Stimulated activated CD8-positive, alpha-beta memory T cell treated with anti-CD3 and anti-CD28 coated beads, Interleukin-12 subunit alpha, Interleukin-12 subunit beta, amount 100 ng/mL, for 1 hour (primary cell): ENCODE measurements at regions not wholly inside any gene's neighbourhood (a gene's known extent, or its start where the extent isn't known, plus 50 kb on each side); places are given as distances from the start of the nearest gene placed in this dataset.

Experiments
- DNase-seq: peaks from one replicate; pipeline ENCODE4 v3.0.0-alpha.2; 2020; ENCODE audit warnings: low read depth

DNA sequence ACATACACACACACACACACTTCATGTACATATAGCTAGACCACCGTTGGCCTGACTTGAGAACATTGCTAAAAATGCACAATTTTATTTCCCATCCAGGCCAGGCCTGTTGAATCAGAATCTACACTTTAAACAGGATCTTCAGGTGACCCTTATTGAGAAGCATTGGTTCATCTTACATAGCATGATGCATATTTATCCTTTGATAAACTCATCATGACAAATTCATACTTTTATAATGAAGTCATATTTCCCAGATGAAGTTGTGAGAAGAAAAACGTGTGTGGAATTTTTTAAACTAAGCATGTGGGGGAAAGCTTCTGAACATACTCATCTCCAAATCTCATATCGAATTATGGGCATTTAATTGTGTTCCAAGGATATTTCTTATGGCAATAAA is 877.7 kb downstream of the MRPL39 start:
- no peak for DNase-seq

DNA sequence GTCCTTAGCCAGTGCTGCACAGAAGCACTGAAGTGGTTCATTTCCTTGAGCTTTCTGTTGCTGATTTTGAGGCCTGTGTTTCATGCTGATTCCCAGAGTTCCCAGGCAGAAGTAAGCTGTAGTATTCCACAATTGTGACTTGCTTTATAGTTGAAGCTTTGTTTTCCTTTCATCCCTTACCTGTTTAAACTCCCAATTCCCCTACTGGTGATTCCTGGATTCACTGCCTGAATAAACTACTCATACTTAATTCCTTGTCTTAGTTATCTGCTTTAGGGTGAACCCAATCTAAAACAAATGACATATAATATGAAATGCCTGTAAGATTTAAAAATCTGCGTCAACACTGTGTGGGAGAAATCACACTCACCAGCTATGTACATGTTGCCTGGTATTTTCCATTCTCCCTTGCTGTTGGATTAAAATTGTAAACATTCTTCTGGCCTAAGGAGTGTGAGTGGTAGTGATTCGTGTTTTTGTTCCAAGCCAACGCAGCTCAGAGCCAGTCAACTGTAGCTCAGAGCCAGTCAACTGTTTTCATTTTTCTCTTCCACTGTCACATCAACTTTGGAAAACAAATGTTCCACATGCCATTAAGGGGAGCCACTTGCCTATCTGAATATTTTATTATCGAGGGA is 879.4 kb downstream of the MRPL39 start:
- no peak for DNase-seq

DNA sequence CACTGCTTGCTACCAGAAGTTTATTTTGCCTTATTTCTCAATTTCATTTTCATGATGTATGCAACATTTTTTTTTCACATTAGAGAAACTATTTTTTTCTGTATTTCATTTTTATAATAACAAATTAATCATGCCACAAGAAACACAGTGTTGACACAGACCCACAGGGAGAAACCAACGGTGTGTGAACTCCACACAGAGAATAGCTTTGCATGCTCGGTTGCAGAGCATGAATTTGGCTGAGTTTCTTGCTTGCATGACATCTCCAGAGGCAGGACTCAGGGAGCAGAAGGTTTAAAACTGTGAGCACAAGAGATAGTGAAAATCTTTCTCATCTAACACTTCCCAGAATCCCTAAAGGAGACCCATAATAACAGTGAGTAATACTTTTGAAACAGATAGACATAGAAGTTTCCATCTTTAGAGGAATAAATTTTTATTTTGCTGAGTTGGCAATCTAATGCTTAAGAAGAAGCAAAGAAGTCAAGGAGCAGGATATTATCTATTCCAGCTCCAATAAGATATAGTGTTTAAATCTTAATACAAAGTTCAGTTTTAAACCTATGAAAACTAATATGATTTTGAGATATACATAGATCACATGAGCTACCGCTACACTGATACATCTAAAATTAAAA is 890.9 kb downstream of the MRPL39 start:
- DNase-seq = no peak

DNA sequence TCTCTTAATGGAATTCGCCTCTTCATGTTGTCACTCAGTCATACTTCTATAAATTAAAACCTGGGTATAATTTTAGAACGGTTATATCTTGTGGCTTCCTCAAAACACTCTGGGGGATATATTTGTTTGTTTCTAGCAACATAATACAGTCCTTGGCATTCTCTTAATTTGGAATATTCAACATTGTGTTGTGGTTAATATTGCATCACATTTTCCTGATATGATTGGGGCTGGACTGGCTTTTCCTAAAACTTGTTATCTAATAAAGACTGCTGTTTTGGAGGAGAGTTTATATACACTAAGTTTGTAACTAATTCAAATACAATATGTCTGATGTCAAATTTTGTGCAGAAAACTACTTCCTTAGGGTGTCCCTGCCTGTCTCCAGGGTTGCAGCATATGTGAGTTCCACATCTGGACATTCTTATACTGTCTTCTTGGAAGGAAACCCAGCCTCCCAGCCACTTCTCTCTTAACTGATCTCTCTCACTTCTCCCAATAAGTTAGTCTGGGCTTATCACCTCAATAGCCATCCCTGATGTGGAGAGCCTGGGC is 892.6 kb downstream of the MRPL39 start:
- no peak for DNase-seq

DNA sequence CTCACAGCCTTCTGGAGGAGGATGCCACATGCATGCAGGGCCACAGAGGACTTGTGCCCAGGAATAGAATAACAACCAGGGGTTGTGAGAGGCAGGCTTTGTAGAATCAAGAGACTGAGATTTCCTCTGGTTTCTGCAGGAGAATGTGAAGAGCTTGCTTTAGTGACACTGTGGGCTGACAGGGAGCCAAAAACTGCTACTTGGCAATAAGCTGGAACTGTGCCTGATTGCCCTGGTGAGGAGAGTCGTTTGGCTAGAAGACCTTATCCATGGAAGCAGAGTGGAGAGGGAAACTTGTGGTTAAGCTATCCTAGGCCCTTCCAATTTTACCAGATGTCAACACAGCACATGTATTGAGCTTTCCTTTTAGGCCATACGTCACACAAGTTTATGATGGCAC is 902.1 kb downstream of the MRPL39 start:
- DNase-seq = no peak

DNA sequence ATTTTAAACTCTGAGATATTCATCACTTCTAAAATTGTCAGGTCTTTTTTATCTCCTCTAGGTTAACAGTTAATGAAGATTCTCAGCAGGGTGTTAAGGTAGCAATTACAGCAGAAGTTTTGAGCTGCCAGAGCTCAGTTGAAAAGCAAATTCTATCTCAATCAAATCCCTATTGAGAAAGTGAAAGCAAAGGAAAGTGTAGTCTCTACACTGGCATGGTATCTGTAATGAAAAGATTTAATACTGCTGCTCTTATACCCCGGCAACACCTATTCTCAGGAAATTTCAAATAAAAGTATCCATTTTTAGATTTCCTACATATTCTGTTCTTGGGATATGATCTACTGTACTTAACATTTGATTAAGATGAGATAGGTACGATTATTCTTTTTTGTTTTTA is 913.5 kb downstream of the MRPL39 start:
- DNase-seq = no peak

DNA sequence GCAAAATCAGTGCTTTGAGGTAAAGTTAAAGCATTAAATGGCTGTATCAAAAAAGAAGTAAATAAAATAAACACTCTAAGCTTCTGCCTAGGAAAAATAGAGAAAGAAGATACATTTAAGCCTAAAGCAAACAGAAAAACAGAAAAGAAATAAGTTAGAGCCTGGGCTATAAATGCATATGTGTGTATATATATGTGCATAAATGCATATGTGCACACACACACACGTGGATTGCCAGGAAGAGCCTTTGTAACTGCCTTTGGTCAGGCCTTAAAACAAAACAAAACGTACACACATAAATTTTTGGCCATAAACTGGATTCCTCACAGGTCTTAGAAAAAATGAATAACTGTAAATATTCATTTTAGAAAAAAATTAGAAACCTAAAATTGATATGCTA is 925.8 kb downstream of the MRPL39 start:
- no peak for DNase-seq

DNA sequence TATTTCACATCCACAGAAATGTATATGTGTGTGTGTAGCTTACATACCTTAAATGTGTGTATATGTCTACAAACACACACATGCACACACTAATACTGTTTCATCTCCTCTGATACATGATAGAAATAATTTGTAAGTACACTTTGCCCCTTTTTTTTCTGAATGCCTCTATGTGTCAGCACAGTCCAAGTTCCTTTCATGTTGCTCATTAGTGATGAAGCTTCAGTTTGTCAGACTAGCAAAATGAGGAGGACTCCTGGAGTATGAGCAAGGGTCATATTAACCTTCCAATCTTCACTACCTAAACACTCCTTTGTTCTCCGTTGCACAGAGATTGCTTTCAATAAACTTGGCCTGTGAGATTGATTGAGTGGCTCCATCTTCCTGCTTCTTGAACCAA is 935.4 kb downstream of the MRPL39 start:
- DNase-seq = no peak

DNA sequence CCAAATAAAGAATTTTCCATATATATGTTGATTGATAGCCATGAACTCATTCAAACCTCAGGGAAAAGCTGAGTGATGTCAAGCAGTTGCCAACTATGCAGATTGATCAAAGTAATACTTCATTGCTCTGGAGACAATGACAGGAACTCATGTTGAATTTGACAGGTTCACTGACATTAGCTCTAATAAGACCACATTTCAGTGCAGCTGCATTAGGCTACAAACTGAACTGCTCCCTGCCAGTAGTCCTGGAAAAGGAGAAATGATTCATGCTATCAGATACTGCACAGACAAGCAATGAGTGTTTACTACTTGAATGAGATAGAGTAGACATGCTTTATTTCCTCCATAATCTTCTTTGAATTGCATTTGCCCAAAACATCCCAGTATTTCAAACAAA is 948.4 kb downstream of the MRPL39 start:
- DNase-seq = no peak

DNA sequence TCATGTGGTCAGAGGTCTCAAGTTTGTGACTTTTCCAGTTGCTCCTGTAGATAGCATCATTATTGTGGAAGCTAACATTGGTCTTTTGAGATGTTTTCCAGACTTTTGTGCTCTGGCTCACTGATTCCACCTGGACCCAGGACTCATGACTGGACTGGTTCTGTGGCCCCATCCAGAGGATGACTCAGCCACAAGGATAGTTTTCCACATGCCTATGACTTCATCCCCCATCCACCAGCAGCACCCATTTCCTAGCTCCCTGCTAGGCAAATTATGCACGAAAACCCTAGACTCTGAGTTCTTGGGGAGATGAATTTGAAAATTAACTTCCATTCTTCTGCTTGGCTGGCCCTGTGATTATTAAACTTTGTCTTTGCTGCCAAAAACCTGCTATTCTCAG is 949.3 kb downstream of the MRPL39 start:
- DNase-seq = no peak

DNA sequence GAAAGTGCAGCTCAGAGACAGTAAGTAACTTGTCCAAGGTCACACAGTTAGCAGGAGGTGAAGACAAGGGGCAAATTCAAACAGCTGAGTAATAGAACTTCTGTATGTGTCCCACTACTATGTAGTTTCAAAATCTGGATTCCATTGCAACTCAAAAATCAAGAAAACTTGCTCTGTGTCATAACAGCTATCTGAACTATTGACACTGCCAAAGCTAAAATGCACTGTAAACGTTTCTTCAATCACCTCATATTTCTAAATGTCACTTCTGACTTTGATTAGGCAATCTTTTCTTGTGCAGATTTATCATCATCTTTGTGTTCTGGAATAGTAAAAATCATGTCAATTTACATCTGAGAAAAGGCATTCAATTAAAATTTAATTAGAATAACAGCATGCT is 957.6 kb downstream of the MRPL39 start:
- DNase-seq = no peak

DNA sequence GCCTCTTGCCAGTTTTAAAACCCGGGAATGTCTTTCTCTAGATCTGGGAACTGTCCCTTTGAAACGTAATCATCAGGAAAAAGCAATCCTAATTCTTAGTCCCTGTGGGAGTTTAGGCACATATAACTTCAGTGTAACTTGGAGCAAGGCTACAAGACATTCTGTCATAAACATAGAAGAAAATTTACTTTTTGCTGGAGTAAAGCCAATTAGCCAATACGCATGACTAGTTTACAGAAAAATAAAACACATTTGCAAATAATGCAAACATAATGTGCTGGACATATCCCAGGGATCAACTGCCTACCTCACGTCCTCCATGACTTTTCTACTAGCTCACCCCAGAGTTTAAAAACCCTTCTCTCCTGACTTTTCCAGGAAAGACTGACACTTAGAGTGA is 970.6 kb downstream of the MRPL39 start:
- DNase-seq = no peak

DNA sequence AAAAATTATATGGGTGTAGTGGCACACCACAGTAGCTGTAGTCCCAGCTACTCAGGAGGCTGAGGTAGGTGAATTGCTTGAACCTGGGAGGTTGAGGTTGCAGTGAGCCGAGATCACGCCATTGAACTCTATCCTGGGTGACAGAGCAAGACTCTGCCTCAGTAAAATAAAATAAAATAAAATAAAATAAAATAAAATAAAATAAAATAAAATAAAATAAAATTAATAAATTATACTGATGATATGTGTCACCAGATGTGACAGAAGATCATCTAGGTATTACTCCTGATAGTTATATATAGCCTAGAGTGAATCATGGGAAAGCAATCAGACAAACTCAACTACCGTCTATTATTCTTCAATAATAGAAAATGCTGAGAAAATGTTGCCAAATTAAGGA is 972.5 kb downstream of the MRPL39 start:
- no peak for DNase-seq

DNA sequence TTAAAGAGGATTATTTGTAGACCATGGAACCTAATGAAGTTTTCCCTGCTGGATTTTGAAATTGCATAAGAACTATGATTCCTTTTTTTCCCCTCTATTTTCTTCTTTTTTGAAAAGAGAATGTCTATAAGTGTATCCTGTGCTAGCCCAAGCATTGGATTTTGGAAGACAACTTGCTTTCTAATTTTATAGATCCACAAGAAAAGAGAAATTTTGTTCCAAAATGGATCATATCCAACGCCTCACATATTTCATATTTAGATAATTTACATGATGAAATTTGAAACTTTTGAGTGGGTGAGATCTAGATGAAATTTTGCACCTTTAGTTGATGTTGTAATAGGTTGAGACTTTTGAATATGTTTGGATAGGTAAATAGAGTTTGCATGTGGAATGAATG is 978.7 kb downstream of the MRPL39 start:
- no peak for DNase-seq

DNA sequence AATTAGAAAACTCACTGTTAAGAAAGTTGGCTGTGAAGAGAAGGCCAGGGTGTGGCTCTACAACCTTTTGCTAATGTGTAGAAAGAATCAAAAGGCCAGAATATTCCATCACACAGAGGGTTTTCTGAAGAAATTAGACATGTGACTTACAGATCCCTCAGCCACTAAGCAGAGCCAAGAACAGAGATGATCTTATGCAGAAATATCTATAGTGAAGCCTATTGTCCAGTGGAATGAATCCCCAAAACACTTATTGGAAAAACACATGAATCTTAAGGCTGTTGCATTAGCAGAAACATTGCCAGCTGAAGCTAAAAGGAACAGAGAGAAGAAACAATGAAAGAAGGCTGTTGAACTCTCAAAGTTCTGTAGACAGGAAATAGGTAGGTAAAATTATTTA is 979.2 kb downstream of the MRPL39 start:
- no peak for DNase-seq

DNA sequence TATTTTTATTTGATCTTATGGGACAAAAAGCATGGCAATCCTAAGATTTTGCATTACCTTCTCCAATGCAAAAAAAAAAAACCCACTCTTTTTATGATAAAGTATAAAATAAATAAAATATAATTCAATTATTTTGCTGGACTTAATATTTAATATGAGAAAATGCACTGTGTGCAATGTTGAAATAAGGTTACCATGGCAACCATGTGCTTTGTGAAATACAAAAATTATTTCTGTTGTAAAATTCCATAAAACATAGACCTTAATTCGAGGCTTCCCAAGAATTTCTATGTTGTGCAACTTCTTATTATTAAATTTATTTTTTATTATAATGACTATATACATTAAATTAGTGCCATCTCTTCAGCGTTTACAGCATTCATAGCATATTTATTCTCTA is 989.5 kb downstream of the MRPL39 start:
- DNase-seq = no peak

DNA sequence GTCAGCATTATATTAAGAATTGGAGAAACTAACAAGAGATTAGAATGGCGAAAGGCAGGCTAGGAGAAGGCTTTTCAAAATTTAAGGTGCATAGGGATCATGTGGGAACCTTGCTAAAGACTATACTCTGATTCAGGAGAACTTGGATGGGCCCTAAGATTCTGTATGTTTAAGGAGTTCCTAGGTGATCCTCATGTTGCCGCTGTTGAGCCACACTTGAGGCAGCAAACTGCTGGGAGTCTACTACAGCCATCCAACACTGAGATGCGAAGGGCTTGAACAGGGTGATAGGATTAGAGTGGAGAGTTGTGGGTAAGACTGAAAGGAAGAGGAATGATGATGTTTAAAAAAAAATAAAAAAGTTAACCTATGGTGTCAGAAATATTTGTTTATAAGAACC is 1013.2 kb downstream of the MRPL39 start:
- no peak for DNase-seq

DNA sequence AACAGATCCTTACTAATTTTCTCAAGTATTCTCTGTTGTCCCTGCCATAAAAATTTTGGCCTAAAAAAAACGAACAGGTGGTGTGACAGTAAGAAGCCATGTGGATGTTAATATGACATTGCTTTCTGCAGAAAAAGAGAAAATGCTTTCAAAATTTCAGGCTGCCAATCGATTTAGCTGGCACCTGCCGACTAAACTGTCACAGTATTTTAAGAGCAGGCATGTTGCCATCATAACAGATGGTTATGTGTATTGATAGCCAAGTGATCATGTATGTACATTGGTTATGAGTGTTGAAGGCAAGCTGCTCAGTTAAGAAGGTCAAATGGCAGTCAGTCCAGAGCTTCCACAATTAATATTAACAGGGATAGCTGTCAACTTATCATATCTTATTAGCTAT is 1017.0 kb downstream of the MRPL39 start:
- no peak for DNase-seq

DNA sequence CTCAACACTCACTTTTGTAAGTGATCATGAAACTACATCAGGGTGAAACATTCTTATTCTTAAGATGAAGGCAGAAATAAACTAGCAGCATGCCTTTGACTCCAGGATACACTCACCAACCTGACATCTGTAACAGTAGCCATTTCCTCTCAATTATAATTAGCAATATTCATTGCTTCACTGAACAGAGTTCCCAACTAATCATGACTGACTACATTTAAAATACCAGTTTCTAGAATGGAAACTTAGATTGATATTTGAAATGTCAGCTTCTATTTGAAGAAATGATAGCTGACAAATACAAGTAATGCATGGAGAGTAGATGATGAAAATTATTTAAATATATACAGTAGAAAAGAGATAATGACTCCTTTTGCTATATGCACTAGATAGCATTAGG is 1023.8 kb downstream of the MRPL39 start:
- no peak for DNase-seq

DNA sequence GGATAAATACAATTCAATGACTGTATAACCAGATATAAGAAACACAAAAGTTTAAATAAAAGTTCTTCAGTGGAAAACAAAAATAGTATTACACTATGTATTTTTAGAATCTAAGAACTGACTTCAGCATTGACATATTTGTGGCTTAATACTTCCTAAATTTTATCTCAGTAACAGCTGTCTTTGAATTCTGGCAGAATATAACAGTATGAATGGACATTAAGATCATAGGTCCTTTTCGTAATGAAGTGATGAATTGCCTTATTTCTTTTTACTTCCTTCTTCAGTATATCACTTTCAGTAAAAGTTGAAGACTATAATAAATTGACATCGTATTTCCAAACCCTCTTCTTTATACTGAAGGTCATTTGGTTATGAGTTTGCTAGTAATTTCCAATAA is 1030.0 kb downstream of the MRPL39 start:
- no peak for DNase-seq

DNA sequence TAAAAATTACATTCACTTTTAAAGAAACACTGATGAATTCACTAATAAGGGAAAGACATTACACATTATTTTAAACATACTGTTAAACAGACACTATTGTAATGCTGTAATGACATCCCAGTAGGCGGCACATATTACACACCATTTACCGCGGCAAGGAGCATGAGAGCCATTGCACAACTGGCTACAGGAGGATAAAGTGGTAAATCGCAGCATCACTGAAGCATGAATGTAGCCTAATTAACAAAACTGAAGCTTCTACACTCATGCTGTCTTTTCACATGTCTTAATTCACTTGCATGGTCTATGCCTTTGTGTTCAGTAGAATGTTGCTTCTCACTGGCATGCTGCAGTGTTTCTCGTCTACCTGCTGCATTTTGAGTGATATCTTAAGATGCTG is 1046.0 kb downstream of the MRPL39 start:
- no peak for DNase-seq

DNA sequence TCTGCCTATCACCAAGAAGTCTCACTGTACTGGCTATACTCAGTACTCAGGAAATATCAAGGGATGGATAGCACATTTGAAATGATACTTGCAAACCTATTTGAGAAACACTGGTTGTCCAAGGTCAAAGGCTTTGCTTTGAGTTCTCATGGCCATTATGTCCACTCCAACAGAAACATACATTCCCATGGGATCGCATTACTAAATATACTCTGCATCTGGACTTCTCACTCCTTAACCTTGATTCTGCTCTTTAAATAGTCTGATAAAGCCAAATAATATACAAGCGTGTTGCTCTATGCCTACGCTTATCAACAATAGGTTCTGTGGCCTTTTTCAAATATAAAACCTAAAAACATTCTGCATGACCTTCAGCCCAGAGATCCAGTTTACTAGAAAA is 1054.8 kb downstream of the MRPL39 start:
- DNase-seq = no peak

DNA sequence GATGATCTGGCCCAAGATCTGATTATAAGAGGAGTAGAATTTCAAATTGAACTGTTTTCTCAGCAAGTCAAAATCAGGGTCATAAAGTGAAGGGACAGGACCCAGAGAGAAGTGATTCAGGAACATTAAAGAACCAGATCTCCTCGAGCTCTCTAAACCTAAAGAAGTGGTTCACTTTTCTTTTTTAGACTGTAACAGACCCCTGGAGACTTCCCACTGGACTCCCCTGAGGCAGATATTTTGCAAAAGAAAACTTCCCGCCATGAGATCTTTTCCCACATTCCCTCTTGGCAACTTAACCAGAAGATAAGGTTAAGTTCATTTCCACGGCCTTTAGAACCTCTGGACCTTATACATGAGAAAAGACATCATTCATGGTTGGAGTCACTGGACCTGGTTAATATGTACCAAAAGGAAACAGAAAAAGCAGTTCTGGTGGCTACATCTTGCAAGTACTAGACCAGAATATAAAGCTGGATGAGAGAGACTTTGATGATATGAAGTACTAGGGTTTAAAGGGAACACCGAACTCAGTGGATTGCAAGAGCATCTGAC is 1061.4 kb downstream of the MRPL39 start:
- DNase-seq = no peak
